Right atrium auricular region (tissue), 2 donors: ENCODE measurements at regions not wholly inside any gene's neighbourhood (a gene's known extent, or its start where the extent isn't known, plus 50 kb on each side); places are given as distances from the start of the nearest gene placed in this dataset.
A peak's percentile ranks its signal among the peaks of the same experiment; 100 is the strongest.
"Not testable (repeated sequence)": the region's sequence is repeated elsewhere in the genome, so short reads cannot be mapped to it uniquely, and the experiment has no call there.

Experiments
- DNase-seq: peaks from one replicate; pipeline ENCODE4 v3.0.0-alpha.2; 2019; ENCODE audit warnings: low spot score
- H3K27ac ChIP-seq, 2 donors: fragments of 200-600 bp; sonication (generic); 1 replicate in 1 of 2; 2 replicates in 1 of 2; pipeline ENCODE4 v1.5.1; 2016 to 2019
- H3K27me3 ChIP-seq, 2 donors: fragments of 200-600 bp; sonication (generic); one replicate each; pipeline versions ENCODE4 v1.5.1 to v1.6.0; 2017 to 2019
- H3K36me3 ChIP-seq: fragments of 200-600 bp; sonication (generic); one replicate; pipeline ENCODE4 v1.5.1; 2016
- H3K4me1 ChIP-seq, 2 donors: fragments of 200-600 bp; sonication (generic); one replicate each; pipeline versions ENCODE4 v1.5.1 to v1.6.0; 2017 to 2019
- H3K4me3 ChIP-seq, 2 donors: fragments of 200-600 bp; sonication (generic); 1 replicate in 1 of 2; 2 replicates in 1 of 2; pipeline ENCODE4 v1.5.1; 2017 to 2019; ENCODE audit warnings: mild to moderate bottlenecking in 1 of 2, moderate library complexity in 1 of 2
- H3K9me3 ChIP-seq, 2 donors: fragments of 200-600 bp; sonication (generic); one replicate each; pipeline ENCODE4 v1.5.1; 2019
- CTCF ChIP-seq, 2 donors: fragments of 200-600 bp; sonication (generic); IDR thresholded peaks; one replicate each; pipeline ENCODE4 v1.5.1; 2019; ENCODE audit warnings: antibody characterized with exemption in 2 of 2

GRCh38 chr5:82537687-82538306, 259.6 kb upstream of the RPS23 start:
- DNase-seq = no peak
- peak overlapping the region in 1 of 2 donors; percentile 11 for H3K27ac ChIP-seq

GRCh38 chr5:82534986-82535385, 256.8 kb upstream of the RPS23 start:
- H3K4me3 ChIP-seq = no peak overlapping the region
- H3K27me3 ChIP-seq = no peaks in the 10 kb centered on the region
- no peak overlapping the region for H3K27ac ChIP-seq
- H3K9me3 ChIP-seq = peaks cover 0 to 4% of the 10 kb centered on the region in 2 donors
- peaks cover 0 to 4% of the 10 kb centered on the region in 2 donors for H3K4me1 ChIP-seq
- no peak for DNase-seq
- TF ChIP-seq CTCF (IDR thresholded peaks at IDR 0.05) = no peak
- H3K36me3 ChIP-seq = no peaks in the 10 kb centered on the region

More at GRCh38 chr5:82537687-82538306, 259.6 kb upstream of the RPS23 start:
- no peaks in the 10 kb centered on the region for H3K27me3 ChIP-seq
- H3K4me3 ChIP-seq = no peak overlapping the region
- H3K9me3 ChIP-seq = peaks cover 0 to 4% of the 10 kb centered on the region in 2 donors
- peaks cover 0 to 4% of the 10 kb centered on the region in 2 donors for H3K4me1 ChIP-seq
- no peaks in the 10 kb centered on the region for H3K36me3 ChIP-seq
- no peak for TF ChIP-seq CTCF (IDR thresholded peaks at IDR 0.05)

DNA sequence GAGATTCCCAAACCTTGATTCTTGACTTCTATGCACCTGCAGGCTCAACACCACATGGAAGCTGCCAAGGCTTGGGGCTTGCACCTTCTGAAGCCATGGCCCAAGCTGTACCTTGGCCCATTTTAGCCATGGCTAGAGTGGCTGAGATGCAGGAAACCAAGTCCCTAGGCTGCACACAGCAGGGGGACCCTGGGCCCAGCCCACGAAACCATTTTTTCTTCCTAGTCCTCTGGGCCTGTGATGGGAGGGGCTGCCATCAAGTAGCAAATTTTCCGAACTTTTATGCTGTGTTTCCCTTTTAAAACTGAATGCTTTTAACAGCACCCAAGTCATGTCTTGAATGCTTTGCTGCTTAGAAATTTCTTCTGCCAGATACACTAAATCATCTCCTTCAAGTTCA, 253.9 kb upstream of the RPS23 start:
- not testable (repeated sequence) for H3K27me3 ChIP-seq, H3K9me3 ChIP-seq, H3K36me3 ChIP-seq, H3K4me1 ChIP-seq, DNase-seq, H3K4me3 ChIP-seq, H3K27ac ChIP-seq

GRCh38 chr5:82526540-82526939, 248.4 kb upstream of the RPS23 start:
- no peak for DNase-seq
- Histone ChIP-seq H3K27me3 (no peaks in the 10 kb centered on the region), H3K27ac (no peak overlapping the region), H3K9me3 (no peaks in the 10 kb centered on the region), H3K4me1 (no peaks in the 10 kb centered on the region), H3K36me3 (no peaks in the 10 kb centered on the region), H3K4me3 (no peak overlapping the region)
- TF ChIP-seq CTCF (IDR thresholded peaks at IDR 0.05) = no peak

DNA sequence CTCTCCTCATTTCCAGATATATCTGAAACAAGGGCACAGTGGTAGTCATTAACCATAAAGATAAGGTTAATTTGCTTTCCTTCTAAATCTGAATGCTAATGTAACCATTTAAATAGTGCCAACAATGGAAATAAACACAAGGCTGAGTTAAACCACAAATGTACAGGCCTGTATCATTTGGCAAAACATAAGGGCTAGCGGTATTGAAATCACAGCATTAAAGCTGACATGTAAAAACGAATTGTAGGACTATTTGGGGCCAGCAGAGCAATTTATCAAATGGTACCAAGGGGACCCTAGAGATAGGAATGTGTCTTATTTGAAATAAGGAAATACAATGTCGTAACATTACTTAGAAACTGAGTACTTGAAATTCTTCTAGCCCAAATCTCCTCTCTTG, 247.5 kb upstream of the RPS23 start:
- DNase-seq = no peak
- Histone ChIP-seq H3K27ac (no peak overlapping the region), H3K9me3 (no peaks in the 10 kb centered on the region), H3K4me1 (no peaks in the 10 kb centered on the region), H3K4me3 (no peak overlapping the region), H3K27me3 (no peaks in the 10 kb centered on the region), H3K36me3 (no peaks in the 10 kb centered on the region)
- TF ChIP-seq CTCF (IDR thresholded peaks at IDR 0.05) = no peak

DNA sequence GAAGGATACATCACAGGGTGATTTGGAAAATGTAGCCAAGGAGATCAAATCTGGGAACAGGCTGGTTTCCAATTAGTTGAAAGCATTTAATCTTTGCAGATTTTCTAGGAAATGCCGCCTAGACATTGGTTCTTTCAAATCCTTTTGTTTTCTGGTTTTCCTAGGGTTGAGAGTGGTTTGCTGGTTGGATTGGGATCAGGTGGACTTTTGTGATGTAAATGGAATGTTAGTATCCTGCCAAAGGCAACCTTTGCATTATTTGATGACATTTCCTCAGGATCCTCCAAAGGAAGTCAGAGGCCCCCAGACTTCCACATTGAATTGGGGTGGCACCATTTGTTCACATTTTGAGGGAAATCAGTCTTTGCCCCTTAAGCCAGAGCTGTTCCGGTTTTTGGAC, 245.5 kb upstream of the RPS23 start:
- TF ChIP-seq CTCF (IDR thresholded peaks at IDR 0.05) = no peak
- Histone ChIP-seq H3K27ac (no peak overlapping the region), H3K36me3 (no peaks in the 10 kb centered on the region), H3K4me1 (no peaks in the 10 kb centered on the region), H3K4me3 (no peak overlapping the region), H3K27me3 (no peaks in the 10 kb centered on the region), H3K9me3 (no peaks in the 10 kb centered on the region)
- DNase-seq = no peak
